Stimulated activated CD8-positive, alpha-beta memory T cell treated with anti-CD3 and anti-CD28 coated beads, Interleukin-15, amount 100 ng/mL, for 48 hours (primary cell): ENCODE measurements at regions not wholly inside any gene's neighbourhood (a gene's known extent, or its start where the extent isn't known, plus 50 kb on each side); places are given as distances from the start of the nearest gene placed in this dataset.

ENCODE experiments used
- DNase-seq, 2 donors: peaks; one replicate each; pipeline ENCODE4 v3.0.0-alpha.2; 2020; ENCODE audit warnings: low read depth in 2 of 2

DNA sequence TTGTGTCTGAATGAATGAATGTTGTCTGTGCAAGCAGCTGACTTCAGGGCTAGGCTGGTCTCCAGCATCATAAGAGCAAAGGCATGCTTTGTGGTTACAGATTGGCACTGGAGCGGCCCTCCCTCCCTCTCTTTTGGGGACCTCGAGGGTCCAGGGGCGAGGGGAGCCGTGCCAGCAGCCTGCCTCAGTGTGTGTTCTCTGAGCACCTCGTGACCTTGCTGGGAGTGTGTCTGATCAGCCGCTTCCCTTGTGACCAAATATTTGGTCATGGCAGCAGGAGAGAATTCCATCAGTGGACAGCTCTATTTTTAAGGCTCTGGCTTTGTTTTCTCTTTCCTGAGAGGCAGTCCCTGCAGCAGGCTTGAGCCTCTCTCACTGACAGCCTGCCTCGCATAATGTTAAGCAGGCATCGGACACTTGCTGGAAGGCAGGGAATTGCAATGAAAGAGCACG is 329.7 kb downstream of the UQCRFS1 start:
- no peak for DNase-seq

- no peak for DNase-seq
Observed at GRCh38 chr19:28882818-28883217, 330.1 kb downstream of the UQCRFS1 start.

GRCh38 chr19:28881616-28882015 is 331.3 kb downstream of the UQCRFS1 start:
- DNase-seq = no peak

GRCh38 chr19:28880735-28881401 is 332.1 kb downstream of the UQCRFS1 start:
- DNase-seq = no peak

DNA sequence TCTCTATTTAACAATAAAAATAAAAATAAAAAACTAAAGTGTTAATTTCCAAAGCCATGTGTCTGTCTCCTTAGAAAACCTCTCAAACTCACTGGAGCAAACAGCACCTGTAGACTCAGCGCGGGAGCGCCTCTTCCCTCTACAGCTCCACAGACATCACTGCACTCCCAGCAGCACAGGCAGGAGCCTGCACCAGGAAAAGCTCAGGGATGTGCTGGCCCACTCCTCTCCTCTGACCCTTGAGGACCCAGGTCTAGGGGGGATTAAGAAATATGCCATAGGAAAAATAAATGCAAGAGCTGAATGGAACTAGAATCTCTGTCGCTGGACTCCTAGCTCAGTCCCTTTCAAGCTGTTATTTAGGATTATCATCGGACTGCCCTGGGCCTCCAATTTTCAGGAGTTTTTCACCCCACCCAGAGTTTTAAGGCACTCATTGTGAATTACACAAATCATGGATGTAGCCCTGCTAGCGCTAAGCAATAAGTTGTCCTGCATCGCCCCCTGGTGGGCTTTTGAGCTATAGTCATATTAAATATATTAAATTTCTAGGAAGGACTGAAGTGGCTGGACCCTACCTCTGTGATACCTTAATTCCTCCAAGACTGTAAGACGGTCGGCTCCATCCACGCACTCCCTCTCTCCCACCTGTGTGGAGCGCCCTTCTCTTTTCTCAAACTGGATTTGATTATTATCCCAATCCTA is 333.9 kb downstream of the UQCRFS1 start:
- peak; percentile 8 to 9 for DNase-seq

DNA sequence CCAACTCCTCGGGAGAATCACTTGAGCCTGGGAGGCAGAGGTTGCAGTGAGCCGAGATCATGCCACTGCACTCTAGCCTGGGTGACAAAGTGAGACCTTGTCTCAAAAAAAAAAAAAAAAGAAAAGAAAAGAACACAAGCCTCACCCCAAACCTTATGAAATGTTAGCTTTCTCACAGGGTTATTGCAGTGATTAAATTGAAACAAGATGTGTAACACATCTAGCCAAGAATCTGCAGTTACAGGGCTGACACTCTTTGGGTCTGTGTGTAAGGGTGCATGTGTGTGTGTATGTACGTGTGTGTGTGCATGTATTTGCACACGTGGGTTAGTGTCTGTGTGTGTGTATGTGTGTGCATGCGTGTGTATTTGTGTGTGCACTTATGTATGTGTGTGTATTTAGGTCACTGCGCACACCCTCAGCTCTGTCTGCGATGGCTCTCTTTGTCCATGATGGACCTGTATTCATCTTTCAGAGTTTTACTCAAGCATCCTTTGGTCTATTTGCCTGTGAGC is 336.3 kb downstream of the UQCRFS1 start:
- DNase-seq = no peak

DNA sequence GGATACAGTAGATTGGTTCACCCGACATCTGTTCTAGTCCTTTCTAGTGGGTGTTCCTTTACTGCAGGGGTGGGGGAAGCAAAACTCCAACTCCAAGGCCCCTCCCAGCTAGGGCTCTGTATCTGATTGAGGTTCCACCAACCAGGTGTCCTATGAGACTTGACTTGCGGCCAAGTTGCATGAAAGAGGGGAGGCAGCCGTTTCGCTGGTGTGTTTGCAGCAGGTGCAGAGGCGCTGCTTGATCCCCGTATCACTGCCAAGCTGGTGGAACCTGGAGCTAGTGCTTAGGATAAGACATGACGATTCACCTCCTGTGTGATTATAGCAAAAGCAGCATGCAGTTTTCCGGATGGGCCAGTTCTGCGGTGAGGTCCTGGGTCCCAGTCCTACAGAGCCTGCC is 338.2 kb downstream of the UQCRFS1 start:
- no peak for DNase-seq

DNA sequence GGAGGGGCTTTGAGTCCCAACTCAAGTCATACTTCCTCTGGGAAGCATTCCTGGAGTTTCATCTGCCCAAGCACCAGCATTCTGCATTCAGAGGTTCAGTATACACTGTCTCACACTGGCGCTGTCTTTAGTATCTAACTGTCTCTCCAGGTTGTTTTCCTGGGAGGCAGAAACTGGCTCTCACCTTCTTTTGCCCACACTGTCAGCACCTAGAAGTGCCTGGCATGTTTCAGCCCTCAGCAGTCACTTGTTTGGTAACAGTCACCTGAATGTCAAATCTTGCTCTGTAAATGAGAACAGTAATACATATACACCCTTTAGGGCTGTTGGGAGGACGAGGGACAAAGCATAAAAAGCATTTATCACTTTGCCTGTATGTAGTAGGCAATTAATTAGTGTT is 339.6 kb downstream of the UQCRFS1 start:
- no peak for DNase-seq

- DNase-seq = no peak
Observed at GRCh38 chr19:28871099-28871725, 341.7 kb downstream of the UQCRFS1 start.

DNA sequence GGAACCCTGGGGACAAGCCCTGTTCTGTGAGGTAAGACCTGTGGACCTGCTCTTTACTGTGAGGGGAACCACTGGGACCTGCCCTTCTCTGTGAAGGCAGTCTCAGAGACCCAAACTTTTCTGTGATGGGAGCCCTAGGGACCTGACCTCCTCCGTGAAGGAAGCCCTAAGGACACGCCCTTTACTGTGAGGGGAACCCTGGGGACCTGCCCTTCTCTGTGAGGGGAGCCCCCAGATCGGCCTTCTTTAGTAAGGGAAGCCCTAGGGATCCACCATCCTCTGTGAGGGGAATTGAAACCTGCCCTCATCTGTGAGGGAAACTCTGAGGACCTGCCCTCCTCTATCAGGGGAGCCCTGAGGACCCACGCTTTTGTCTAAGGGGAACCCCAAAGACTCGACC is 343.5 kb downstream of the UQCRFS1 start:
- DNase-seq = no peak

DNA sequence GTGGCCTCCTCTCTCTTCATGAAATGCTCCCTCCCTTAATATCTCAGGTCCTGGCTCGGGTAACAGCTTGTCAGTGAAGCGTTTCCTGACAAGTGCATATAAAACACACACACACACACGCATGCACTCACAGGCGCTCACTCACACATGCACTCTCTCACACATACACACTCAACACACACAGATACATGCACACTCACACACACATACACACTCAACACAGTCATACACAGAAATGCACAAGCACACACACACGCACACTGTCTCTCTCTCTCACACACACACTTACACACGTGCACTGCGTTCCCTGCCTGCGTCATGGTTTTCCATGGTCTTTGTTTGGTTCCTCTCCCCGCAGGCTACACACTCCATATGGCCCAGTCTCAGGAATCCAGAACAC is 344.1 kb downstream of the UQCRFS1 start:
- no peak for DNase-seq

DNA sequence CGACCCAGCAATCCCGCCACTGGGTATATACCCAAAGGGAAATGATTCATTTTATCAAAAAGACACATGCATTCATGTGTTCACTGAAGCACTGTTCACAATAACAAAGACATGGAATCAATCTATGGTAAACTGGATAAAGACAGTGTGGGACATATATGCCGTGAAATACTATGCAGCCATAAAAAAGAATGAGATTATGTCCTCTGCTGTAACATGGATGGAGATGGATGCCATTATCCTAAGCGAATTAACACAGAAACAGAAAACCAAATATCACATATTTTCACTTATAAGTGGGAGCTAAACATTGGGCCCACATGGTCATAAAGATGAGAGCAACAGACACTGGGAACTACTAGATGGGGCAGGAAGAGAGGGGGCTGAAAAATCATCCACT is 345.0 kb downstream of the UQCRFS1 start:
- no peak for DNase-seq

DNA sequence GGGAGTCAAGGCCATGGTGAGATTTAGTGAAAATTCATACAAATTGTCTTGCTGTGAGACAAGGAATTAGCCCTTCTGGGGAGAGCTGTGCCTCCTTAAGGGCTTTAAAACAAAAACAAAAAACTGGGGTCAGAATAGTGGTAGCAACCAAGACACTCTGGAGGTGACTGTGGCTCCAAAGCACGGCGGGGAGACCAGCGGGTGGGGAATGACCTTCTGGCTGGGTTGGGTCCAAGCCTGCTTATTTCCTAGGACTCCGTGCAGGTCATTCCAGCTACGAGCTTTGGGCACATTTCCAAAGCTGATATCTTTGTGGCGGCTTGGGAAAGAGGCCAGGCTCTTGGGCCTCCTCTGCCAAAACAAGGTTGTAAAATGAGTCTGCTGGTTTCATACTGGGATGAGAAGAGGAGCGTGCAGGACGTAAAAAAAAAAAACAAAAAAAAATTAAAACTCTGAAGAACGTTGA is 348.3 kb downstream of the UQCRFS1 start:
- no peak for DNase-seq

DNA sequence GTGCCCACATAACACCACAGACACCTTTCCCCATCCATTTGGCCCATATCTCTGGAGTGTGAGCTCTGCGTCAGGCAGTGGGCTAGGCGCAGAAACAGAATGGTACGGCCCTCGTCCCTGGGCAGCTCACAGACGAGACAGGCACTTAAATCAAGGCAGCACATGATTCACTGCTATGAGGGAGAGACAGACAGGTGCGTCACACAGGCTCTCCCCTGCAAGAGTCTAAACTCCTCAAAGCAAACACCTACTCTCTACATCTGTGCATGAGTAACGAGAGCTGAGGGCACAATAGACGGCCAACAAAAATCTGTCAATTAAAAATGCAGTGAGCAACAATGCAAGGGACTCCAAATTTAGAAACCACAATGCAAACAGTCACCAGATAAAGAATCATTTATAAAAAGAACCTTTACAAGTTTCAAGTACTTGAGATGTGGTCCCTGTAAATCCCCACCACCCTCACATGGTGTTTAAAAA is 348.9 kb downstream of the UQCRFS1 start:
- no peak for DNase-seq

DNA sequence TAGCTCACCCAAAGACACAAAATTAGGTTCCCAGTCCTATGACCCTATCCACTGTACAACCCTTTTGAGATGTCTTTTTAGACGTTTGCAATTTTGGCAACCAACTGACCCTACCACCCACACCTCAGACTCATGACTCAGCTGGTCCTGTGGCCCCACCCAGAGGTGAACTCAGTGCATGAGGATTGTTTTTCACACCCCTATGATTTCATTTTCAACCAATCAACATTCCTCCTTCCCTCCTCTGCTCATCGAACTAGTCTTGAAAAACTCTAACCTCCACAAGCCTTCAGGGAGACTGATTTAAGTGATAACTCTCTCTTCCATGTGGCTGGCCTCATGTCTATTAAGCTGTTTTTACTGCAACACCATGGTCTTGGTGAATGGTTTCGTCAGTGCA is 350.7 kb downstream of the UQCRFS1 start:
- DNase-seq = no peak

DNA sequence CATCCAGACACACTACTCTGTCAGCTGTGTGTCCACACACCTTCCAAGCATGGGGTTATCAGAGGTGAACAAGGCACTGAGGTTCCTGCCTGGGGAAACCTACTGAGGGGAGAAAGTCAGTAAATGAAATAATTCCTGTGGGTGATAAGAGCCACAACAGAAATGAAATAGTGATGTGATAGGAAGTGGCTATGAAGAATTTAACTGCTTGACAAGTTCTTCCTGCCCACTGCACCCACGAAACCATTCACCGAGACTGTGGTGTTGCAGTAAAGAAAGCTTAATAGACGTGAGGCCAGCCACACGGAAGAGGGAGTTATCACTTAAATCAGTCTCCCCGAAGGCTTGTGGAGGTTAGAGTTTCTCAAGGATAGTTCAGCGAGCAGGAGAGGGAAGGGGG is 353.1 kb downstream of the UQCRFS1 start:
- DNase-seq = no peak

DNA sequence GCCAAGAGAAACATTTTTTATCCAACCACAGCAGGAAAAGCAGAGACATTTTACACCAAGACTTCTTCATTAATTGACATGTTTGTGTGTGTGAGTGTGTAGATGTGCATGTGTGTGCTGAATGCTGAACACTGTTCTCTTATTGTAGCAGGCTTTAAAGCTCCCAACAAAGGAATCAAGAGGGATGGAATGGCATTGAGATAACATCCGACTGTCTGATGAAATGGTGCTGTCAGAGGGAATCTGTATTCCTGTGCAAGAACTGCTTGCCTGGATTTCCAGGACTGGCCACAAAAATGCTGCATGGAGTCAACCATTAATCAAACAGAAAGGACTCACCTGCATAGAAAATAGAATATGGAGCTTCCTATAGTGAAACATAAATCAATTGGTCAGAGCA is 354.0 kb downstream of the UQCRFS1 start:
- DNase-seq = no peak

GRCh38 chr19:28857967-28858366 is 355.0 kb downstream of the UQCRFS1 start:
- DNase-seq = no peak

DNA sequence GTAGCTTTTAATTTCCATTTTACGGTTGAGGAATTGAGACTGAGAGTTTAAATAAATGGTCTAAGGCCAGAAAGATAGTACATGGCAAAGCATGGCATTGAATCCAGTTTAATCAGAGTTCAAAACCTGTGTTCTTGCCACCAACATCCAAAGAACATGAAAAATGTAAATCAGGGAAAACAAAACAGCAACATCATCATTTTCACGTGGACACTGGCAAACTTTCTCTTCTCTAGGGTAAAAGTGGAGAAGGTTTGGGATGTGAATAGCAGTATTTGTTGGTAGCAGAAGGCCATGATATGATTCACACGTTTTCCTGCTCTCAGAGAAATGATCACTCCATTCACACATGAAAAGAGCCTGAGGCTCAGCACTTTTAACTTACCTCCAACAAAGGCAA is 357.7 kb downstream of the UQCRFS1 start:
- no peak for DNase-seq

- no peak for DNase-seq
Observed at GRCh38 chr19:28847468-28847867, 365.5 kb downstream of the UQCRFS1 start.

- no peak for DNase-seq
Observed at GRCh38 chr19:28846094-28846812, 366.7 kb downstream of the UQCRFS1 start.
